ENCODE measurements at regions not wholly inside any gene's neighbourhood (a gene's known extent, or its start where the extent isn't known, plus 50 kb on each side); places are given as distances from the start of the nearest gene placed in this dataset.

DNA sequence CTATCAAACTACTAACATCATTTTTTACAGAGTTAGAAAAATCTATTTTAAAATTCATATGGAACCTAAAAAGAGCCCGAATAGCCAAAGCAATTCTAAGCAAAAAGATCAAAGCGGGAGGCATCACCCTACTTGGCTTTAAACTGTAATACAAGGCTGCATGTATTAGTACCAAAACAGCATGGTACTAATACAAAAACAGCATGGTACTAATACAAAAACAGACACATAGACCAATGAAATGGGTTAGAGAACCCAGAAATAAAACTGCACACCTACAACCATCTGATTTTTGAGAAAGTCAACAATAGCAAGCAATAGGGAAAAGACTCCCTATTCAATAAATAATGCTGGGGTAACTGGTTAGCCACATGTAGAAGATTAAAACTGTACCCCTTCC lies 640.7 kb downstream of the IRS1 start:
- no peak for TF ChIP-seq CTCF (IDR thresholded peaks at IDR 0.05; ENCODE audit: insufficient read depth, low read length, poor library complexity, severe bottlenecking)
- no peaks in the 10 kb centered on the region for H3K27me3 ChIP-seq (replicated peaks; ENCODE audit: control insufficient read depth, insufficient read depth, low read length)
- no peak for DNase-seq (ENCODE audit: extremely low read depth, insufficient read length)

DNA sequence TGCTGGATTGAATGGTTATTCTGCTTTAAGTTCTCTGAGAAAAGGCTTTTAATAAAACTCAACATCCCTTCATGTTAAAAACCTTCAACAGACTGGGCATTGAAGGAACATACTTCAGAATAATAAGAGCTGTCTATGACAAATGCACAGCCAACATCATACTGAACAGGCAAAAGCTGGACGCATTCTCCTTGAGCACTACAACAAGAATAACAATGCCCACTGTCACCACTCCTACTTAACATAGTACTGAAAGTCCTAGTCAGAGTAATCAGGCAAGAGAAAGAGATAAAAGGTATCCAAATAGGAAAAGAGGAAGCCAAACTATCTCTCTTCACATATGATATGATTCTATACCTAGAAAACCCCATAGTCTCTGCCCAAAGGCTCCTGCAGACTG lies 641.4 kb downstream of the IRS1 start:
- no peak overlapping the region for H3K4me3 ChIP-seq (replicated peaks; ENCODE audit: low read depth, low read length)
- TF ChIP-seq CTCF (IDR thresholded peaks at IDR 0.05; ENCODE audit: insufficient read depth, low read length, poor library complexity, severe bottlenecking) = no peak
- DNase-seq (ENCODE audit: extremely low read depth, insufficient read length) = no peak
- H3K27me3 ChIP-seq (replicated peaks; ENCODE audit: control insufficient read depth, insufficient read depth, low read length) = no peaks in the 10 kb centered on the region
- no peaks in the 10 kb centered on the region for H3K36me3 ChIP-seq (ENCODE audit: control insufficient read depth, insufficient read depth, low read length)

More for the DNA sequence above, 640.7 kb downstream of the IRS1 start:
- Histone ChIP-seq H3K36me3 (ENCODE audit: control insufficient read depth, insufficient read depth, low read length) (no peaks in the 10 kb centered on the region), H3K4me3 (replicated peaks; ENCODE audit: low read depth, low read length) (no peak overlapping the region)

- H3K36me3 ChIP-seq (ENCODE audit: control insufficient read depth, insufficient read depth, low read length) = no peaks in the 10 kb centered on the region
- H3K4me3 ChIP-seq (replicated peaks; ENCODE audit: low read depth, low read length) = no peak overlapping the region
- H3K27me3 ChIP-seq (replicated peaks; ENCODE audit: control insufficient read depth, insufficient read depth, low read length) = no peaks in the 10 kb centered on the region
- no peak for TF ChIP-seq CTCF (IDR thresholded peaks at IDR 0.05; ENCODE audit: insufficient read depth, low read length, poor library complexity, severe bottlenecking)
- DNase-seq (ENCODE audit: extremely low read depth, insufficient read length) = no peak
Observed at GRCh38 chr2:226155093-226155875, 644.3 kb downstream of the IRS1 start.

GRCh38 chr2:226154610-226155009 lies 645.0 kb downstream of the IRS1 start:
- Histone ChIP-seq H3K27me3 (replicated peaks; ENCODE audit: control insufficient read depth, insufficient read depth, low read length) (no peaks in the 10 kb centered on the region), H3K36me3 (ENCODE audit: control insufficient read depth, insufficient read depth, low read length) (no peaks in the 10 kb centered on the region), H3K4me3 (replicated peaks; ENCODE audit: low read depth, low read length) (no peak overlapping the region)
- no peak for TF ChIP-seq CTCF (IDR thresholded peaks at IDR 0.05; ENCODE audit: insufficient read depth, low read length, poor library complexity, severe bottlenecking)
- DNase-seq (ENCODE audit: extremely low read depth, insufficient read length) = no peak

DNA sequence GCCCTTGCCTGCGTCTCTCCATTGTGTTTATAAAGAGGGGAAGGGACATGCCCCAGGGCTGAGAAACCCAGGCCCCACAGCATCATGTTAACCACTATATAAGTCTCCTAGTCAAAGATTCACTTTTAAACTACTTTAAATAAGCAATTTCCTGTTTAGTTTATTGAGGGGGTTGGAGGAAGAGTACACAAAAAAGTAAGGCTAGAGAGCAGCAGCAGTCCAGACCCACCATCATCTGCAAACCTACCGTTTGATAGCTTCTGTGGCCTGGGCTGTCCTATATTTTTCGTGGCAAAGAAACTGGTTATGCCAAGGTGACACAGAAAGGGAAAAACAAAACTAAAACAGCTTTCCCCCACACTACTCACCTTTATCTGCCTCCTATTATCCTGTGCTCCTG lies 646.1 kb downstream of the IRS1 start:
- Histone ChIP-seq H3K36me3 (ENCODE audit: control insufficient read depth, insufficient read depth, low read length) (no peaks in the 10 kb centered on the region), H3K4me3 (replicated peaks; ENCODE audit: low read depth, low read length) (no peak overlapping the region), H3K27me3 (replicated peaks; ENCODE audit: control insufficient read depth, insufficient read depth, low read length) (no peaks in the 10 kb centered on the region)
- TF ChIP-seq CTCF (IDR thresholded peaks at IDR 0.05; ENCODE audit: insufficient read depth, low read length, poor library complexity, severe bottlenecking) = no peak
- no peak for DNase-seq (ENCODE audit: extremely low read depth, insufficient read length)

All from GM06990 (cell line).